ENCODE measurements at regions not wholly inside any gene's neighbourhood (a gene's known extent, or its start where the extent isn't known, plus 50 kb on each side); places are given as distances from the start of the nearest gene placed in this dataset.

DNA sequence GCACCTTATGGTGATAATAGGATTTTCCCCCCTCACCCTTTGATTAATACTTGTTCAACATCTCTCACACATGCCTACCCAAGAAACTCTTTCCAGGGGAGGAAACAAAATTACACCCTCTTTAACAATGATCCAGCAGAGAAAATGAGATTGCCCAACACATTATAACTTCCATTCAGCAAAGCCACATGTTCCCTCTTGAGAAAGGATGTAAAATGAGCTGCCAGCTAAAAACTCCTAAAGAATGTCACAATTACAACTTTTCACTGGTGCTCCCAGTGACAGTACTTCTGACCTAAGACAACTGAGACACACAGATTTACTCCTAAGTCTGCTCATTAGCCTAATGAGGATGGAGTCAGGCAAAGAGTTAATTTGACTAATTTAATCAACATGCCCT, 621.4 kb downstream of the DIAPH3 start:
- no peaks in the 10 kb centered on the region for H3K79me2 ChIP-seq
- H3K4me1 ChIP-seq: no peaks in the 10 kb centered on the region
- no peak overlapping the region for H3K4me3 ChIP-seq (ENCODE audit: low read depth, low read length)
- H3K27ac ChIP-seq: no peak overlapping the region
- H3K4me2 ChIP-seq (ENCODE audit: low read length): no peak overlapping the region
- H3K9me3 ChIP-seq (ENCODE audit: control insufficient read depth, low read length): no peaks in the 10 kb centered on the region
- H3K36me3 ChIP-seq (ENCODE audit: control insufficient read depth, insufficient read depth, low read length): no peaks in the 10 kb centered on the region
- no peaks in the 10 kb centered on the region for H3K27me3 ChIP-seq (ENCODE audit: control insufficient read depth, insufficient read depth, low read length)
- no peak overlapping the region for H2AFZ ChIP-seq
- TF ChIP-seq, protein P1, sequence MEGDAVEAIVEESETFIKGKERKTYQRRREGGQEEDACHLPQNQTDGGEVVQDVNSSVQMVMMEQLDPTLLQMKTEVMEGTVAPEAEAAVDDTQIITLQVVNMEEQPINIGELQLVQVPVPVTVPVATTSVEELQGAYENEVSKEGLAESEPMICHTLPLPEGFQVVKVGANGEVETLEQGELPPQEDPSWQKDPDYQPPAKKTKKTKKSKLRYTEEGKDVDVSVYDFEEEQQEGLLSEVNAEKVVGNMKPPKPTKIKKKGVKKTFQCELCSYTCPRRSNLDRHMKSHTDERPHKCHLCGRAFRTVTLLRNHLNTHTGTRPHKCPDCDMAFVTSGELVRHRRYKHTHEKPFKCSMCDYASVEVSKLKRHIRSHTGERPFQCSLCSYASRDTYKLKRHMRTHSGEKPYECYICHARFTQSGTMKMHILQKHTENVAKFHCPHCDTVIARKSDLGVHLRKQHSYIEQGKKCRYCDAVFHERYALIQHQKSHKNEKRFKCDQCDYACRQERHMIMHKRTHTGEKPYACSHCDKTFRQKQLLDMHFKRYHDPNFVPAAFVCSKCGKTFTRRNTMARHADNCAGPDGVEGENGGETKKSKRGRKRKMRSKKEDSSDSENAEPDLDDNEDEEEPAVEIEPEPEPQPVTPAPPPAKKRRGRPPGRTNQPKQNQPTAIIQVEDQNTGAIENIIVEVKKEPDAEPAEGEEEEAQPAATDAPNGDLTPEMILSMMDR (IDR thresholded peaks at IDR 0.05): no peak
- no peak overlapping the region for H3K9ac ChIP-seq

DNA sequence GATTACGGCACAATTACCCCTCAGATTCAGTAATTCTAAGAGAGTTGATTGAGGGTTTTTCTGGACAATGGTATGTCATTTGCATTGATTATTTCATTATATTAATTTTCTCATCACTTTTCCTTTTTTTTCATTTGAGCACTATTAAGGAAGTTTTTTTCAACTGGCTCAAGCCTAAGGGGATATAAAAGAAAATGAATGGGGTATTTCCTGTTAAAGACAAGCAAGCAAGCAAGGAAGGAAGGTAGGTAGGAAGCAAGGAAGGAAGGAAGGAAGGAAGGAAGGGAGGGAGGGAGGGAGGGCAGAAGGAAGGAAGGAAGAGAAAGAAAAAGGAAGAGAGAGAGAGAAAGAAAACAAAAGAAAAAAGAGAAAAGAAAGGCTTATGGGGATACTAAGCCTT, 620.3 kb downstream of the DIAPH3 start:
- Histone ChIP-seq H3K27ac (no peak overlapping the region), H2AFZ (no peak overlapping the region), H3K27me3 (ENCODE audit: control insufficient read depth, insufficient read depth, low read length) (no peaks in the 10 kb centered on the region), H3K9ac (no peak overlapping the region), H3K9me3 (ENCODE audit: control insufficient read depth, low read length) (no peaks in the 10 kb centered on the region), H3K4me1 (no peaks in the 10 kb centered on the region), H3K36me3 (ENCODE audit: control insufficient read depth, insufficient read depth, low read length) (no peaks in the 10 kb centered on the region), H3K4me3 (ENCODE audit: low read depth, low read length) (no peak overlapping the region), H3K4me2 (ENCODE audit: low read length) (no peak overlapping the region), H3K79me2 (no peaks in the 10 kb centered on the region)
- TF ChIP-seq, protein P1 (IDR thresholded peaks at IDR 0.05): no peak

GRCh38 chr13:59545007-59545406, 618.7 kb downstream of the DIAPH3 start:
- Histone ChIP-seq H3K79me2 (no peaks in the 10 kb centered on the region), H3K27ac (no peak overlapping the region), H3K9me3 (ENCODE audit: control insufficient read depth, low read length) (no peaks in the 10 kb centered on the region), H2AFZ (no peak overlapping the region), H3K4me2 (ENCODE audit: low read length) (no peak overlapping the region), H3K27me3 (ENCODE audit: control insufficient read depth, insufficient read depth, low read length) (no peaks in the 10 kb centered on the region), H3K36me3 (ENCODE audit: control insufficient read depth, insufficient read depth, low read length) (no peaks in the 10 kb centered on the region), H3K9ac (no peak overlapping the region), H3K4me1 (no peaks in the 10 kb centered on the region), H3K4me3 (ENCODE audit: low read depth, low read length) (no peak overlapping the region)
- TF ChIP-seq, protein P1 (IDR thresholded peaks at IDR 0.05): no peak

GRCh38 chr13:59546178-59546577, 617.5 kb downstream of the DIAPH3 start:
- Histone ChIP-seq H3K4me1 (no peaks in the 10 kb centered on the region), H3K4me2 (ENCODE audit: low read length) (no peak overlapping the region), H2AFZ (no peak overlapping the region), H3K9ac (no peak overlapping the region), H3K27ac (no peak overlapping the region), H3K79me2 (no peaks in the 10 kb centered on the region), H3K4me3 (ENCODE audit: low read depth, low read length) (no peak overlapping the region), H3K36me3 (ENCODE audit: control insufficient read depth, insufficient read depth, low read length) (no peaks in the 10 kb centered on the region), H3K9me3 (ENCODE audit: control insufficient read depth, low read length) (no peaks in the 10 kb centered on the region), H3K27me3 (ENCODE audit: control insufficient read depth, insufficient read depth, low read length) (no peaks in the 10 kb centered on the region)
- TF ChIP-seq, protein P1 (IDR thresholded peaks at IDR 0.05): no peak

- Histone ChIP-seq H3K9me3 (ENCODE audit: control insufficient read depth, low read length) (no peaks in the 10 kb centered on the region), H2AFZ (no peak overlapping the region)
- TF ChIP-seq, protein P1 (IDR thresholded peaks at IDR 0.05): no peak
Measured at GRCh38 chr13:59547950-59548349, 615.8 kb downstream of the DIAPH3 start.

More at GRCh38 chr13:59547950-59548349, 615.8 kb downstream of the DIAPH3 start:
- Histone ChIP-seq H3K4me2 (ENCODE audit: low read length) (no peak overlapping the region), H3K36me3 (ENCODE audit: control insufficient read depth, insufficient read depth, low read length) (no peaks in the 10 kb centered on the region), H3K27me3 (ENCODE audit: control insufficient read depth, insufficient read depth, low read length) (no peaks in the 10 kb centered on the region), H3K4me3 (ENCODE audit: low read depth, low read length) (no peak overlapping the region), H3K4me1 (no peaks in the 10 kb centered on the region), H3K79me2 (no peaks in the 10 kb centered on the region), H3K9ac (no peak overlapping the region), H3K27ac (no peak overlapping the region)
